GM12891 (cell line): ENCODE measurements at regions not wholly inside any gene's neighbourhood (a gene's known extent, or its start where the extent isn't known, plus 50 kb on each side); places are given as distances from the start of the nearest gene placed in this dataset.

Experiments used
- PAX5 ChIP-seq: IDR thresholded peaks from 2 replicates; pipeline ENCODE4 v1.6.1; 2011; ENCODE audit warnings: low read length, moderate library complexity, mild to moderate bottlenecking; ENCODE audit not compliant: insufficient read depth, severe bottlenecking
- POLR2A ChIP-seq: IDR thresholded peaks from 2 replicates; pipeline ENCODE4 v1.6.1; 2011; ENCODE audit warnings: low read depth, low read length, control low read depth
- POLR2AphosphoS5 ChIP-seq: IDR thresholded peaks from 2 replicates; pipeline ENCODE4 v1.6.1; 2011; ENCODE audit warnings: low read depth, low read length, control low read depth
- POU2F2 ChIP-seq: IDR thresholded peaks from 2 replicates; pipeline ENCODE4 v1.6.1; 2011; ENCODE audit warnings: low read depth, mild to moderate bottlenecking, control low read depth, low read length, moderate library complexity
- SPI1 ChIP-seq: IDR thresholded peaks from 2 replicates; pipeline ENCODE4 v1.6.1; 2011; ENCODE audit warnings: low read depth, low read length, control low read depth
- TAF1 ChIP-seq: IDR thresholded peaks from 2 replicates; pipeline ENCODE4 v1.6.1; 2011; ENCODE audit warnings: low read depth, low read length, control low read depth

- TF ChIP-seq TAF1: no peak
- no peak for TF ChIP-seq POLR2A
- no peak for TF ChIP-seq SPI1
- no peak for TF ChIP-seq POLR2AphosphoS5
- TF ChIP-seq POU2F2: no peak
- no peak for TF ChIP-seq PAX5
Observed at GRCh38 chr21:18744840-18745239, 341.3 kb upstream of the TMPRSS15 start.
